ENCODE measurements at regions not wholly inside any gene's neighbourhood (a gene's known extent, or its start where the extent isn't known, plus 50 kb on each side); places are given as distances from the start of the nearest gene placed in this dataset.

- no peak overlapping the region for H3K4me3 Mint-ChIP-seq (ENCODE audit: low read depth)
- no peaks in the 10 kb centered on the region for H3K4me1 Mint-ChIP-seq (ENCODE audit: low read depth)
- intact Hi-C loops (cut with micrococcal nuclease), result no loop called here
These were observed 380.7 kb downstream of the SEC16B start for GRCh38 chr1:177589166-177589565.

GRCh38 chr1:177586429-177586828 lies 383.4 kb downstream of the SEC16B start:
- H3K9me3 Mint-ChIP-seq, result no peaks in the 10 kb centered on the region
- no peaks in the 10 kb centered on the region for H3K27me3 Mint-ChIP-seq (ENCODE audit: low read depth)
- H3K27ac Mint-ChIP-seq, result no peak overlapping the region
- no peak overlapping the region for H3K4me3 Mint-ChIP-seq (ENCODE audit: low read depth)
- DNase-seq (ENCODE audit: low spot score), result no peak
- H3K4me1 Mint-ChIP-seq (ENCODE audit: low read depth), result no peaks in the 10 kb centered on the region
- intact Hi-C loops (cut with micrococcal nuclease), result no loop called here
- H3K36me3 Mint-ChIP-seq (ENCODE audit: low read depth), result no peaks in the 10 kb centered on the region

More at GRCh38 chr1:177589166-177589565, 380.7 kb downstream of the SEC16B start:
- no peaks in the 10 kb centered on the region for H3K36me3 Mint-ChIP-seq (ENCODE audit: low read depth)
- no peak for DNase-seq (ENCODE audit: low spot score)
- H3K9me3 Mint-ChIP-seq, result no peaks in the 10 kb centered on the region
- no peaks in the 10 kb centered on the region for H3K27me3 Mint-ChIP-seq (ENCODE audit: low read depth)
- no peak overlapping the region for H3K27ac Mint-ChIP-seq

GRCh38 chr1:177585302-177586220 lies 384.3 kb downstream of the SEC16B start:
- no peaks in the 10 kb centered on the region for H3K4me1 Mint-ChIP-seq (ENCODE audit: low read depth)
- H3K4me3 Mint-ChIP-seq (ENCODE audit: low read depth), result no peak overlapping the region
- H3K9me3 Mint-ChIP-seq, result no peaks in the 10 kb centered on the region
- H3K36me3 Mint-ChIP-seq (ENCODE audit: low read depth), result no peaks in the 10 kb centered on the region
- no peaks in the 10 kb centered on the region for H3K27me3 Mint-ChIP-seq (ENCODE audit: low read depth)
- H3K27ac Mint-ChIP-seq, result no peak overlapping the region
- intact Hi-C loops (cut with micrococcal nuclease), result no loop called here
- DNase-seq (ENCODE audit: low spot score), result no peak

- Mint-ChIP-seq H3K9me3 (peaks cover 3% of the 10 kb centered on the region), H3K27me3 (ENCODE audit: low read depth) (no peaks in the 10 kb centered on the region), H3K4me3 (ENCODE audit: low read depth) (no peak overlapping the region), H3K4me1 (ENCODE audit: low read depth) (no peaks in the 10 kb centered on the region), H3K27ac (no peak overlapping the region), H3K36me3 (ENCODE audit: low read depth) (no peaks in the 10 kb centered on the region)
- DNase-seq (ENCODE audit: low spot score), result no peak
- intact Hi-C loops (cut with micrococcal nuclease), result no loop called here
These were observed 396.0 kb downstream of the SEC16B start for GRCh38 chr1:177573901-177574300.

GRCh38 chr1:177571485-177572076 lies 398.3 kb downstream of the SEC16B start:
- H3K27ac Mint-ChIP-seq, result no peak overlapping the region
- H3K27me3 Mint-ChIP-seq (ENCODE audit: low read depth), result no peaks in the 10 kb centered on the region
- peaks cover 3% of the 10 kb centered on the region for H3K9me3 Mint-ChIP-seq
- no peak overlapping the region for H3K4me3 Mint-ChIP-seq (ENCODE audit: low read depth)
- H3K36me3 Mint-ChIP-seq (ENCODE audit: low read depth), result no peaks in the 10 kb centered on the region
- intact Hi-C loops (cut with micrococcal nuclease), result no loop called here
- no peaks in the 10 kb centered on the region for H3K4me1 Mint-ChIP-seq (ENCODE audit: low read depth)
- DNase-seq (ENCODE audit: low spot score), result no peak

- Mint-ChIP-seq H3K4me1 (ENCODE audit: low read depth) (no peaks in the 10 kb centered on the region), H3K27ac (no peak overlapping the region), H3K4me3 (ENCODE audit: low read depth) (no peak overlapping the region), H3K27me3 (ENCODE audit: low read depth) (no peaks in the 10 kb centered on the region), H3K36me3 (ENCODE audit: low read depth) (no peaks in the 10 kb centered on the region), H3K9me3 (peaks cover 3% of the 10 kb centered on the region)
- no peak for DNase-seq (ENCODE audit: low spot score)
- intact Hi-C loops (cut with micrococcal nuclease), result no loop called here
These were observed 398.8 kb downstream of the SEC16B start for GRCh38 chr1:177571076-177571475.

GRCh38 chr1:177569476-177569875 lies 398.7 kb downstream of the BRINP2 start:
- no peak overlapping the region for H3K27ac Mint-ChIP-seq

GRCh38 chr1:177568622-177569021 lies 397.9 kb downstream of the BRINP2 start:
- Mint-ChIP-seq H3K36me3 (ENCODE audit: low read depth) (no peaks in the 10 kb centered on the region), H3K4me1 (ENCODE audit: low read depth) (no peaks in the 10 kb centered on the region), H3K9me3 (no peaks in the 10 kb centered on the region), H3K27ac (no peak overlapping the region), H3K4me3 (ENCODE audit: low read depth) (no peak overlapping the region), H3K27me3 (ENCODE audit: low read depth) (no peaks in the 10 kb centered on the region)
- no peak for DNase-seq (ENCODE audit: low spot score)
- intact Hi-C loops (cut with micrococcal nuclease), result no loop called here

More at GRCh38 chr1:177569476-177569875, 398.7 kb downstream of the BRINP2 start:
- no peak for DNase-seq (ENCODE audit: low spot score)
- no peaks in the 10 kb centered on the region for H3K4me1 Mint-ChIP-seq (ENCODE audit: low read depth)
- H3K36me3 Mint-ChIP-seq (ENCODE audit: low read depth), result no peaks in the 10 kb centered on the region
- intact Hi-C loops (cut with micrococcal nuclease), result no loop called here
- no peaks in the 10 kb centered on the region for H3K9me3 Mint-ChIP-seq
- H3K27me3 Mint-ChIP-seq (ENCODE audit: low read depth), result no peaks in the 10 kb centered on the region
- no peak overlapping the region for H3K4me3 Mint-ChIP-seq (ENCODE audit: low read depth)

- Mint-ChIP-seq H3K9me3 (no peaks in the 10 kb centered on the region), H3K4me1 (ENCODE audit: low read depth) (no peaks in the 10 kb centered on the region), H3K27me3 (ENCODE audit: low read depth) (no peaks in the 10 kb centered on the region), H3K4me3 (ENCODE audit: low read depth) (no peak overlapping the region), H3K27ac (no peak overlapping the region), H3K36me3 (ENCODE audit: low read depth) (no peaks in the 10 kb centered on the region)
- no peak for DNase-seq (ENCODE audit: low spot score)
- intact Hi-C loops (cut with micrococcal nuclease), result no loop called here
These were observed 396.6 kb downstream of the BRINP2 start for GRCh38 chr1:177567393-177567792.

GRCh38 chr1:177566495-177566894 lies 395.7 kb downstream of the BRINP2 start:
- H3K9me3 Mint-ChIP-seq, result peaks cover 5% of the 10 kb centered on the region
- H3K4me1 Mint-ChIP-seq (ENCODE audit: low read depth), result no peaks in the 10 kb centered on the region
- intact Hi-C loops (cut with micrococcal nuclease), result no loop called here
- DNase-seq (ENCODE audit: low spot score), result no peak
- no peak overlapping the region for H3K4me3 Mint-ChIP-seq (ENCODE audit: low read depth)
- no peaks in the 10 kb centered on the region for H3K27me3 Mint-ChIP-seq (ENCODE audit: low read depth)
- no peaks in the 10 kb centered on the region for H3K36me3 Mint-ChIP-seq (ENCODE audit: low read depth)
- no peak overlapping the region for H3K27ac Mint-ChIP-seq

GRCh38 chr1:177561436-177561835 lies 390.7 kb downstream of the BRINP2 start:
- Mint-ChIP-seq H3K4me3 (ENCODE audit: low read depth) (no peak overlapping the region), H3K27me3 (ENCODE audit: low read depth) (no peaks in the 10 kb centered on the region), H3K9me3 (peaks cover 30% of the 10 kb centered on the region), H3K27ac (no peak overlapping the region), H3K36me3 (ENCODE audit: low read depth) (no peaks in the 10 kb centered on the region), H3K4me1 (ENCODE audit: low read depth) (no peaks in the 10 kb centered on the region)
- DNase-seq (ENCODE audit: low spot score), result no peak
- intact Hi-C loops (cut with micrococcal nuclease), result no loop called here

- Mint-ChIP-seq H3K4me1 (ENCODE audit: low read depth) (no peaks in the 10 kb centered on the region), H3K4me3 (ENCODE audit: low read depth) (no peak overlapping the region), H3K9me3 (peaks cover 35% of the 10 kb centered on the region), H3K27ac (no peak overlapping the region), H3K27me3 (ENCODE audit: low read depth) (no peaks in the 10 kb centered on the region), H3K36me3 (ENCODE audit: low read depth) (no peaks in the 10 kb centered on the region)
- intact Hi-C loops (cut with micrococcal nuclease), result no loop called here
- no peak for DNase-seq (ENCODE audit: low spot score)
These were observed 387.6 kb downstream of the BRINP2 start for GRCh38 chr1:177558372-177558771.

- no peaks in the 10 kb centered on the region for H3K27me3 Mint-ChIP-seq (ENCODE audit: low read depth)
- no peaks in the 10 kb centered on the region for H3K4me1 Mint-ChIP-seq (ENCODE audit: low read depth)
- H3K9me3 Mint-ChIP-seq, result peaks cover 35% of the 10 kb centered on the region
- H3K36me3 Mint-ChIP-seq (ENCODE audit: low read depth), result no peaks in the 10 kb centered on the region
- no peak for DNase-seq (ENCODE audit: low spot score)
- no peak overlapping the region for H3K4me3 Mint-ChIP-seq (ENCODE audit: low read depth)
- intact Hi-C loops (cut with micrococcal nuclease), result no loop called here
- no peak overlapping the region for H3K27ac Mint-ChIP-seq
These were observed 385.4 kb downstream of the BRINP2 start for GRCh38 chr1:177556163-177556562.

Data from activated T-helper 2 cell treated with anti-CD3 and anti-CD28 coated beads, Interferon-gamma antibody, Interleukin-2, Interleukin-4, amounts not matched to agents 10 μg/mL and 5 μg/mL and 100 μg/mL, durations not matched to agents 14 hours and 24 hours and 36 hours (primary cell).